H1 (cell line): ENCODE measurements at regions not wholly inside any gene's neighbourhood (a gene's known extent, or its start where the extent isn't known, plus 50 kb on each side); places are given as distances from the start of the nearest gene placed in this dataset.

Source experiments
- CTCF ChIA-PET: fragments of 300-600 bp; sonication (Branson Sonifier 250); formaldehyde crosslinking; loops from one replicate; lab custom pipeline; 2021; ENCODE audit not compliant: partially characterized antibody; lab: Charles Lee
- POLR2A ChIA-PET: fragments of 300-600 bp; sonication (Branson Sonifier 250); formaldehyde crosslinking; loops from one replicate; lab custom pipeline; 2021; ENCODE audit warnings: inconsistent platforms; ENCODE audit not compliant: partially characterized antibody; lab: Charles Lee
- DNase-seq, 2 experiments: peaks; one replicate each; pipeline versions ENCODE4 v3.0.0 to v3.0.0-alpha.2; 2010 to 2022; ENCODE audit warnings: low spot score in 2 of 2, low read depth in 1 of 2, mixed read lengths in 1 of 2
- FAIRE-seq: peaks from 2 replicates; lab custom pipeline; 2011; peaks lifted over from hg19 to GRCh38; lab: Jason Lieb, UNC
- H2AFZ ChIP-seq: 2 replicates; pipeline ENCODE4 v1.8.1; 2012; ENCODE audit warnings: low read length, inconsistent platforms
- H2AK5ac ChIP-seq: 2 replicates; pipeline ENCODE4 v1.6.1; 2013; ENCODE audit warnings: low read depth, low read length
- H2BK120ac ChIP-seq: replicated peaks from 2 replicates; pipeline ENCODE3; 2013; ENCODE audit warnings: low read depth, low read length, inconsistent platforms
- H2BK12ac ChIP-seq: 2 replicates; pipeline ENCODE4 v1.6.1; 2013; ENCODE audit warnings: low read depth, low read length
- H2BK15ac ChIP-seq: 2 replicates; pipeline ENCODE4 v1.6.1; 2013; ENCODE audit warnings: low read length
- H2BK20ac ChIP-seq: 2 replicates; pipeline ENCODE4 v1.6.1; 2013; ENCODE audit warnings: low read length
- H2BK5ac ChIP-seq: 2 replicates; pipeline ENCODE4 v1.6.1; 2013; ENCODE audit warnings: low read depth, low read length
- H3K14ac ChIP-seq: 2 replicates; pipeline ENCODE4 v1.6.1; 2013; ENCODE audit warnings: inconsistent platforms; ENCODE audit not compliant: insufficient read length
- H3K18ac ChIP-seq: 2 replicates; pipeline ENCODE4 v1.6.1; 2013; ENCODE audit warnings: low read length; ENCODE audit errors: extremely low read depth
- H3K23ac ChIP-seq: 2 replicates; pipeline ENCODE4 v1.6.1; 2013; ENCODE audit warnings: inconsistent platforms; ENCODE audit not compliant: insufficient read length
- H3K23me2 ChIP-seq: 2 replicates; pipeline ENCODE4 v1.6.1; 2013; ENCODE audit warnings: low read depth, low read length
- H3K27ac ChIP-seq: 2 replicates; pipeline ENCODE4 v1.6.1; 2011; ENCODE audit warnings: low read depth, low read length, inconsistent platforms
- H3K27me3 ChIP-seq, 4 experiments: replicated peaks in 1 of 4; 1 replicate in 1 of 4; 2 replicates in 3 of 4; pipeline versions ENCODE4 v1.6.1 to v1.8.1; 2011 to 2013; ENCODE audit warnings: low read length in 3 of 4, mild to moderate bottlenecking in 3 of 4, inconsistent platforms in 2 of 4, mixed read lengths in 2 of 4, moderate library complexity in 1 of 4; ENCODE audit not compliant: control insufficient read depth in 3 of 4, insufficient read depth in 3 of 4; ENCODE audit errors: extremely low read depth in 1 of 4
- H3K36me3 ChIP-seq, 4 experiments: 2 replicates each; pipeline versions ENCODE4 v1.6.1 to v1.8.1; 2011 to 2013; ENCODE audit warnings: mild to moderate bottlenecking in 4 of 4, low read length in 3 of 4, moderate library complexity in 2 of 4, control low read depth in 1 of 4, inconsistent platforms in 1 of 4; ENCODE audit not compliant: insufficient read depth in 4 of 4, control insufficient read depth in 2 of 4
- H3K4ac ChIP-seq: replicated peaks from 2 replicates; pipeline ENCODE3; 2013; ENCODE audit warnings: low read length, low read depth, mixed read lengths, inconsistent platforms; ENCODE audit not compliant: insufficient read length
- H3K4me1 ChIP-seq, 4 experiments: replicated peaks in 1 of 4; 1 replicate in 1 of 4; 2 replicates in 3 of 4; pipeline versions ENCODE4 v1.6.1 to v1.8.1; 2011 to 2013; ENCODE audit warnings: low read length in 3 of 4, inconsistent platforms in 2 of 4, mixed read lengths in 1 of 4; ENCODE audit not compliant: insufficient read depth in 4 of 4, control insufficient read depth in 3 of 4
- H3K4me2 ChIP-seq, 2 experiments: 2 replicates each; pipeline versions ENCODE4 v1.6.1 to v1.8.1; 2011 to 2013; ENCODE audit warnings: low read depth in 2 of 2, low read length in 2 of 2, control low read depth in 1 of 2, inconsistent platforms in 1 of 2, mild to moderate bottlenecking in 1 of 2; ENCODE audit not compliant: insufficient read depth in 1 of 2
- H3K4me3 ChIP-seq, 4 experiments: fragments of 200-600, 300-600 bp in 1 of 4; sonication (generic), shearing (Covaris generic), sonication (Bioruptor Twin) in 1 of 4; 2 replicates each; pipeline versions ENCODE4 v1.5.1 to v1.8.1; 2011 to 2016; ENCODE audit warnings: low read length in 4 of 4, low read depth in 3 of 4, control low read depth in 2 of 4, inconsistent platforms in 2 of 4, mild to moderate bottlenecking in 2 of 4, mixed read lengths in 1 of 4, moderate library complexity in 1 of 4; ENCODE audit not compliant: insufficient read depth in 2 of 4; ENCODE audit errors: extremely low read depth in 1 of 4
- H3K56ac ChIP-seq: replicated peaks from 2 replicates; pipeline ENCODE3; 2013; ENCODE audit warnings: low read depth, mild to moderate bottlenecking, mixed read lengths, low read length, inconsistent platforms; ENCODE audit not compliant: insufficient read length
- H3K79me1 ChIP-seq: 2 replicates; pipeline ENCODE4 v1.6.1; 2013; ENCODE audit warnings: low read depth, low read length, control low read depth
- H3K79me2 ChIP-seq, 2 experiments: 2 replicates each; pipeline versions ENCODE4 v1.6.1 to v1.8.1; 2012 to 2013; ENCODE audit warnings: low read length in 2 of 2, mild to moderate bottlenecking in 2 of 2, inconsistent platforms in 1 of 2; ENCODE audit not compliant: insufficient read depth in 2 of 2, control insufficient read depth in 1 of 2
- H3K9ac ChIP-seq, 4 experiments: replicated peaks in 1 of 4; 1 replicate in 1 of 4; 2 replicates in 3 of 4; pipeline versions ENCODE4 v1.6.1 to v1.8.1; 2011 to 2013; ENCODE audit warnings: low read depth in 3 of 4, low read length in 3 of 4, control low read depth in 2 of 4, mild to moderate bottlenecking in 2 of 4, moderate library complexity in 2 of 4, inconsistent platforms in 1 of 4; ENCODE audit errors: extremely low read depth in 1 of 4
- H3K9me3 ChIP-seq, 2 experiments: 2 replicates each; pipeline versions ENCODE4 v1.6.1 to v1.8.1; 2012 to 2013; ENCODE audit warnings: mild to moderate bottlenecking in 2 of 2, moderate library complexity in 2 of 2, control low read depth in 1 of 2, inconsistent platforms in 1 of 2, low read depth in 1 of 2, low read length in 1 of 2, mixed read lengths in 1 of 2; ENCODE audit not compliant: insufficient read depth in 2 of 2
- H4K20me1 ChIP-seq, 2 experiments: replicated peaks in 1 of 2; 2 replicates each; pipeline versions ENCODE3 to v1.8.1; 2011 to 2013; ENCODE audit warnings: inconsistent platforms in 2 of 2, low read length in 2 of 2, mild to moderate bottlenecking in 1 of 2; ENCODE audit not compliant: insufficient read depth in 2 of 2, control insufficient read depth in 1 of 2
- H4K5ac ChIP-seq: 2 replicates; pipeline ENCODE4 v1.6.1; 2013; ENCODE audit warnings: low read length, low read depth, mixed read lengths, inconsistent platforms; ENCODE audit not compliant: insufficient read length
- H4K8ac ChIP-seq: 2 replicates; pipeline ENCODE4 v1.8.0; 2013; ENCODE audit warnings: mild to moderate bottlenecking, moderate library complexity, low read length, inconsistent platforms; ENCODE audit not compliant: insufficient read depth; ENCODE audit errors: extremely low read depth
- H4K91ac ChIP-seq: replicated peaks from 2 replicates; pipeline ENCODE3; 2013; ENCODE audit warnings: low read length, mixed read lengths, inconsistent platforms; ENCODE audit not compliant: insufficient read length
- E2F6 ChIP-seq: IDR thresholded peaks from 2 replicates; pipeline ENCODE4 v1.6.1; 2012; ENCODE audit warnings: inconsistent platforms
- HDAC6 ChIP-seq: IDR thresholded peaks from one replicate; pipeline ENCODE4 v1.7.1; 2012; ENCODE audit warnings: low read depth, mild to moderate bottlenecking, inconsistent platforms, low read length, moderate library complexity
- MAX ChIP-seq: IDR thresholded peaks from 2 replicates; pipeline ENCODE4 v1.6.1; 2012; ENCODE audit warnings: inconsistent platforms
- POLR2AphosphoS5 ChIP-seq: IDR thresholded peaks from 2 replicates; pipeline ENCODE4 v1.6.1; 2011; ENCODE audit warnings: low read depth, low read length
- SIRT6 ChIP-seq: IDR thresholded peaks from one replicate; pipeline ENCODE4 v1.7.1; 2012; ENCODE audit warnings: low read length, inconsistent platforms
- SP1 ChIP-seq: IDR thresholded peaks from 2 replicates; pipeline ENCODE4 v1.6.1; 2011; ENCODE audit warnings: low read depth, low read length
- SRF ChIP-seq: IDR thresholded peaks from 2 replicates; pipeline ENCODE4 v1.6.1; 2011; ENCODE audit warnings: mild to moderate bottlenecking, low read depth, low read length, moderate library complexity
- TAF7 ChIP-seq: optimal IDR thresholded peaks from 2 replicates; pipeline ENCODE3; 2011; ENCODE audit warnings: low read depth, mild to moderate bottlenecking, inconsistent platforms, low read length, moderate library complexity, borderline replicate concordance
- WGBS, 2 experiments: shearing (Covaris generic) in 1 of 2; methylation state at CpG; one replicate each; pipeline versions ENCODE4 v1.1.6 to v1.1.7; 2013 to 2015; ENCODE audit warnings: low lambda C conversion rate in 2 of 2, mixed read lengths in 2 of 2, inconsistent platforms in 1 of 2, low coverage in 1 of 2, missing lambda C conversion rate in 1 of 2; ENCODE audit not compliant: insufficient replicate concordance in 2 of 2, insufficient coverage in 1 of 2, insufficient read length in 1 of 2; ENCODE audit errors: extremely low coverage in 1 of 2, missing lambda C conversion rate in 1 of 2; 5-methylcytosine and 5-hydroxymethylcytosine counted together

GRCh38 chr2:149926149-149926548 is 338.6 kb upstream of the MMADHC start:
- no peak overlapping the region for H3K4me3 ChIP-seq
- no peak overlapping the region for H4K91ac ChIP-seq
- H4K5ac ChIP-seq, result no peak overlapping the region
- no peak overlapping the region for H4K8ac ChIP-seq
- no peak overlapping the region for H2AK5ac ChIP-seq
- H3K4ac ChIP-seq, result no peak overlapping the region
- no peak for FAIRE-seq
- no peak for TF ChIP-seq SP1
- TF ChIP-seq MAX, result no peak
- TF ChIP-seq E2F6, result no peak
- no peak for TF ChIP-seq POLR2AphosphoS5
- no peak for TF ChIP-seq SRF
- TF ChIP-seq HDAC6, result no peak
- no peak for TF ChIP-seq TAF7
- no peak for TF ChIP-seq SIRT6
- no peaks in the 10 kb centered on the region for H3K23me2 ChIP-seq
- no peak overlapping the region for H2BK20ac ChIP-seq
- H3K23ac ChIP-seq, result no peak overlapping the region
- no peaks in the 10 kb centered on the region for H3K9me3 ChIP-seq
- H3K27ac ChIP-seq, result no peak overlapping the region
- no peaks in the 10 kb centered on the region for H3K79me2 ChIP-seq
- no peaks in the 10 kb centered on the region for H4K20me1 ChIP-seq
- H2BK5ac ChIP-seq, result no peak overlapping the region
- no peak overlapping the region for H2BK15ac ChIP-seq
- H3K9ac ChIP-seq, result no peak overlapping the region
- no peak for DNase-seq
- CTCF ChIA-PET, result interaction anchor here (1.3 kb wide), 1 partner anchor 27 kb away, joined by 4 read pairs; no protein-coding TSS in a partner anchor
- no peak overlapping the region for H3K4me2 ChIP-seq
- H3K27me3 ChIP-seq, result no peaks in the 10 kb centered on the region
- H3K14ac ChIP-seq, result no peak overlapping the region
- H3K4me1 ChIP-seq, result no peaks in the 10 kb centered on the region
- H3K56ac ChIP-seq, result no peak overlapping the region
- no peaks in the 10 kb centered on the region for H3K79me1 ChIP-seq
- H3K18ac ChIP-seq, result no peak overlapping the region
- H2BK12ac ChIP-seq, result no peak overlapping the region
- no peak overlapping the region for H2AFZ ChIP-seq
- 94% methylated on average over 2 of the region's 2 CpGs; no CpG with 5 or more reads in 1 of the 2 experiments for WGBS, 2 experiments
- no peak overlapping the region for H2BK120ac ChIP-seq
- H3K36me3 ChIP-seq, result no peaks in the 10 kb centered on the region
- POLR2A ChIA-PET, result no interaction called here
